ENCODE measurements at regions not wholly inside any gene's neighbourhood (a gene's known extent, or its start where the extent isn't known, plus 50 kb on each side); places are given as distances from the start of the nearest gene placed in this dataset.

- TF ChIP-seq, protein P1, sequence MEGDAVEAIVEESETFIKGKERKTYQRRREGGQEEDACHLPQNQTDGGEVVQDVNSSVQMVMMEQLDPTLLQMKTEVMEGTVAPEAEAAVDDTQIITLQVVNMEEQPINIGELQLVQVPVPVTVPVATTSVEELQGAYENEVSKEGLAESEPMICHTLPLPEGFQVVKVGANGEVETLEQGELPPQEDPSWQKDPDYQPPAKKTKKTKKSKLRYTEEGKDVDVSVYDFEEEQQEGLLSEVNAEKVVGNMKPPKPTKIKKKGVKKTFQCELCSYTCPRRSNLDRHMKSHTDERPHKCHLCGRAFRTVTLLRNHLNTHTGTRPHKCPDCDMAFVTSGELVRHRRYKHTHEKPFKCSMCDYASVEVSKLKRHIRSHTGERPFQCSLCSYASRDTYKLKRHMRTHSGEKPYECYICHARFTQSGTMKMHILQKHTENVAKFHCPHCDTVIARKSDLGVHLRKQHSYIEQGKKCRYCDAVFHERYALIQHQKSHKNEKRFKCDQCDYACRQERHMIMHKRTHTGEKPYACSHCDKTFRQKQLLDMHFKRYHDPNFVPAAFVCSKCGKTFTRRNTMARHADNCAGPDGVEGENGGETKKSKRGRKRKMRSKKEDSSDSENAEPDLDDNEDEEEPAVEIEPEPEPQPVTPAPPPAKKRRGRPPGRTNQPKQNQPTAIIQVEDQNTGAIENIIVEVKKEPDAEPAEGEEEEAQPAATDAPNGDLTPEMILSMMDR (IDR thresholded peaks at IDR 0.05; ENCODE audit: control extremely low read depth in 1 of 3, insufficient read depth in 1 of 3, low read depth in 1 of 3, low read length in 3 of 3) = no peak
- no peak for TF ChIP-seq MAFK (IDR thresholded peaks at IDR 0.05; ENCODE audit: low read depth, low read length)
- TF ChIP-seq RAD21 (IDR thresholded peaks at IDR 0.05 in 1 of 2, conservative IDR thresholded peaks at IDR 0.05 in 1 of 2; ENCODE audit: low read depth in 2 of 2, low read length in 2 of 2) = no peak
- TF ChIP-seq SIRT6 (IDR thresholded peaks at IDR 0.05; ENCODE audit: low read length) = no peak
- no peak for TF ChIP-seq POLR2AphosphoS5 (IDR thresholded peaks at IDR 0.05; ENCODE audit: low read depth, low read length)
- no peak for TF ChIP-seq EZH2 (IDR thresholded peaks at IDR 0.05; ENCODE audit: low read depth, low read length, severe bottlenecking)
- no peak for TF ChIP-seq RFX5 (IDR thresholded peaks at IDR 0.05; ENCODE audit: borderline replicate concordance, low read depth, low read length)
- TF ChIP-seq SRF (IDR thresholded peaks at IDR 0.05; ENCODE audit: low read depth, low read length) = no peak
- no peak for TF ChIP-seq USF2 (IDR thresholded peaks at IDR 0.05; ENCODE audit: low read length)
- no peak for TF ChIP-seq POLR2A (IDR thresholded peaks at IDR 0.05; ENCODE audit: control extremely low read depth in 1 of 2, low read depth in 2 of 2, low read length in 2 of 2)
- TF ChIP-seq, protein P2, sequence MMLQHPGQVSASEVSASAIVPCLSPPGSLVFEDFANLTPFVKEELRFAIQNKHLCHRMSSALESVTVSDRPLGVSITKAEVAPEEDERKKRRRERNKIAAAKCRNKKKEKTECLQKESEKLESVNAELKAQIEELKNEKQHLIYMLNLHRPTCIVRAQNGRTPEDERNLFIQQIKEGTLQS (IDR thresholded peaks at IDR 0.05; ENCODE audit: insufficient read depth, low read depth, low read length) = no peak
- no peak for TF ChIP-seq JUN (IDR thresholded peaks at IDR 0.05; ENCODE audit: low read depth, low read length)
- TF ChIP-seq JUND (IDR thresholded peaks at IDR 0.05; ENCODE audit: low read length) = no peak
- TF ChIP-seq CTBP2 (IDR thresholded peaks at IDR 0.05; ENCODE audit: borderline replicate concordance, insufficient read depth, insufficient read length, low read length) = no peak
These were observed 331.5 kb downstream of the ENC1 start for GRCh38 chr5:74309050-74309449.
